ENCODE measurements at regions not wholly inside any gene's neighbourhood (a gene's known extent, or its start where the extent isn't known, plus 50 kb on each side); places are given as distances from the start of the nearest gene placed in this dataset.
"Not testable (repeated sequence)": the region's sequence is repeated elsewhere in the genome, so short reads cannot be mapped to it uniquely, and the experiment has no call there.

- Histone ChIP-seq H3K27me3 (ENCODE audit: low read depth) (no peaks in the 10 kb centered on the region), H3K4me1 (no peaks in the 10 kb centered on the region), H3K27ac (no peak overlapping the region), H3K9me3 (no peaks in the 10 kb centered on the region), H3K36me3 (no peaks in the 10 kb centered on the region), H3K4me3 (no peak overlapping the region)
- DNase-seq (no peak), ATAC-seq (no peak)
- TF ChIP-seq, protein P1, sequence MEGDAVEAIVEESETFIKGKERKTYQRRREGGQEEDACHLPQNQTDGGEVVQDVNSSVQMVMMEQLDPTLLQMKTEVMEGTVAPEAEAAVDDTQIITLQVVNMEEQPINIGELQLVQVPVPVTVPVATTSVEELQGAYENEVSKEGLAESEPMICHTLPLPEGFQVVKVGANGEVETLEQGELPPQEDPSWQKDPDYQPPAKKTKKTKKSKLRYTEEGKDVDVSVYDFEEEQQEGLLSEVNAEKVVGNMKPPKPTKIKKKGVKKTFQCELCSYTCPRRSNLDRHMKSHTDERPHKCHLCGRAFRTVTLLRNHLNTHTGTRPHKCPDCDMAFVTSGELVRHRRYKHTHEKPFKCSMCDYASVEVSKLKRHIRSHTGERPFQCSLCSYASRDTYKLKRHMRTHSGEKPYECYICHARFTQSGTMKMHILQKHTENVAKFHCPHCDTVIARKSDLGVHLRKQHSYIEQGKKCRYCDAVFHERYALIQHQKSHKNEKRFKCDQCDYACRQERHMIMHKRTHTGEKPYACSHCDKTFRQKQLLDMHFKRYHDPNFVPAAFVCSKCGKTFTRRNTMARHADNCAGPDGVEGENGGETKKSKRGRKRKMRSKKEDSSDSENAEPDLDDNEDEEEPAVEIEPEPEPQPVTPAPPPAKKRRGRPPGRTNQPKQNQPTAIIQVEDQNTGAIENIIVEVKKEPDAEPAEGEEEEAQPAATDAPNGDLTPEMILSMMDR (IDR thresholded peaks at IDR 0.05) = no peak
- intact Hi-C loops (cut with DNase I) = no loop called here
Measured at GRCh38 chr1:38486085-38486484, 373.5 kb downstream of the RRAGC start.

DNA sequence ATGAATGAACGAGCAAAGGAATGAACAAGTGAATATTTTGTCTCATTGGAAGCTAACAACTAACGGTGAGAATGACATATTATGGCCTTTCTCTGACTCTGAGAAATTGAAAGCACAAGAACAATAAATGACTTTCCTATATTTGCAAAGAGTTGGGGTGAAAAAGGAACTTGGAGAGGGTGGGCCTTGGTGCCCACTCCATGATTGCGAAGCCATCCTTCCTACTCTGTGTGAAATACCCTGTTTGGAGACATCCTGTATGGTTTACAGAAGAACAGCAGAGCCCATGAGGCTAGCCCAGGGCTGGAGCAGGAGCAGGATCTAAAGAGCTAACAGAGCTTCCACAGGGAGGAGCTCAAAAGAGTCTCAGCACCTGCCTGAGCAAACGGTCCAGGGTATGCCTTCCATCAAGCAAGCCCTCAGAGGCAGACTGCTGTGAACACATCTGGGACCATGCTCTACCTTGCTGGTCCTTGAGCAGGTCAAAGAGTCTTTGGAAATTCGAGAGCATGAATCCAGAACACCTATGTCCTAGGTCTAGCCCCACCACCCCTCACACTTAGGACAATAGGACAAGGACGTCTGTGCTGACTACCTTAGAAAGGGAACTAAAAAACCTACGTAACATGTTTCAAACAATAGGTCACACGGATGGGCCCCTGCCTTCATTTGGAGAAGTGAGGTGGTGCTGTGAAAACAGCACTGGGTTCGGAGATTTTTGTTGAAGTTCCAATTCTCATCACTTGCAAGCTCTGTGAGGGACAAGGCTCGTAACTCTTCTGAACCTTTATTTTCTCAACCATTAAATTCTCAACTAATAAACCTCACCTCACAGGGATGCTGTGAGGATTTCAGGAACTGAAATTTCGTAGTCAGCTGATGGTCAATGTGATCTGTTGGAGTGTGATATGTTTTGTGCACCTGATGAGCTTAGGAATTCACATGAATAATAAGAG lies 377.4 kb downstream of the RRAGC start:
- intact Hi-C loops (cut with DNase I) = no loop called here
- DNase-seq = no peak

GRCh38 chr1:38479662-38480061 lies 379.9 kb downstream of the RRAGC start:
- H3K27ac ChIP-seq; H3K36me3 ChIP-seq; intact Hi-C loops (cut with DNase I); H3K9me3 ChIP-seq; H3K4me3 ChIP-seq; DNase-seq; ATAC-seq: not testable (repeated sequence)
- Histone ChIP-seq H3K4me1 (peaks cover 12% of the 10 kb centered on the region), H3K27me3 (ENCODE audit: low read depth) (peaks cover 18% of the 10 kb centered on the region)

More for the DNA sequence above, 377.4 kb downstream of the RRAGC start:
- Histone ChIP-seq H3K4me1 (no peaks in the 10 kb centered on the region), H3K9me3 (no peaks in the 10 kb centered on the region), H3K36me3 (no peaks in the 10 kb centered on the region), H3K4me3 (no peak overlapping the region), H3K27me3 (ENCODE audit: low read depth) (peaks cover 3% of the 10 kb centered on the region), H3K27ac (no peak overlapping the region)
- no peak for ATAC-seq
- TF ChIP-seq, protein P1 (IDR thresholded peaks at IDR 0.05) = no peak

- DNase-seq (no peak), ATAC-seq (no peak)
- Histone ChIP-seq H3K27ac (no peak overlapping the region), H3K27me3 (ENCODE audit: low read depth) (peaks cover 21% of the 10 kb centered on the region), H3K4me3 (no peak overlapping the region), H3K4me1 (peaks cover 16% of the 10 kb centered on the region), H3K36me3 (no peaks in the 10 kb centered on the region), H3K9me3 (no peaks in the 10 kb centered on the region)
- intact Hi-C loops (cut with DNase I) = no loop called here
- TF ChIP-seq, protein P1 (IDR thresholded peaks at IDR 0.05) = no peak
Measured at GRCh38 chr1:38477811-38478210, 381.8 kb downstream of the RRAGC start.

DNA sequence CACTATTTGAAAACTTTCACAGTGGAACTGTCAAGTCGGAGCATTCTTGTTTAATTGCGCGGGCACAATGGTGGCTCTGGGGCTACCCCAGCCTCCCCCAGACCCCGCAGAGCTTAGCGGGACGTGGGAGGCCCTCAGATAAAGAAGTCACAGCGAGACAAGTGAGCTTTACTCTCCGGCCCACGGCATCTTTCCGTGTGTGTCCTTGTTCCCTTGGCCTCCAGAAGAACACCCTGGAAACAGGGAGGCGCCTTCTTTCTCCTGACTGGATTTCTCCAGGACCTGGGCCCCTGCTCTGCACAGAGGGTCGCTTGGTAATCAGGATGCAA lies 382.8 kb downstream of the RRAGC start:
- H3K27ac ChIP-seq = peak overlapping the region; percentile 69
- H3K4me1 ChIP-seq = peaks cover 16% of the 10 kb centered on the region
- DNase-seq = no peak
- peak overlapping the region; percentile 28 for H3K4me3 ChIP-seq
- no peaks in the 10 kb centered on the region for H3K36me3 ChIP-seq
- intact Hi-C loops (cut with DNase I) = no loop called here
- ATAC-seq = peak in 1 of 2 donors; percentile 47
- TF ChIP-seq, protein P1 (IDR thresholded peaks at IDR 0.05) = no peak
- peaks cover 21% of the 10 kb centered on the region for H3K27me3 ChIP-seq (ENCODE audit: low read depth)
- no peaks in the 10 kb centered on the region for H3K9me3 ChIP-seq
